CD4-positive, alpha-beta T cell treated with Interleukin-17A for 1 hour (primary cell): ENCODE measurements at regions not wholly inside any gene's neighbourhood (a gene's known extent, or its start where the extent isn't known, plus 50 kb on each side); places are given as distances from the start of the nearest gene placed in this dataset.

Experiments used
- DNase-seq: peaks from one replicate; pipeline ENCODE4 v3.0.0-alpha.2; 2020

- no peak for DNase-seq
Measured at GRCh38 chr14:66129224-66129623, 356.9 kb upstream of the CCDC196 start.

GRCh38 chr14:66131111-66131510 is 355.1 kb upstream of the CCDC196 start:
- DNase-seq, result no peak

GRCh38 chr14:66133666-66134065 is 352.5 kb upstream of the CCDC196 start:
- DNase-seq, result no peak

- DNase-seq, result no peak
Measured at GRCh38 chr14:66135831-66136230, 350.3 kb upstream of the CCDC196 start.

- no peak for DNase-seq
Measured at GRCh38 chr14:66137081-66137480, 349.1 kb upstream of the CCDC196 start.

GRCh38 chr14:66139432-66139831 is 346.7 kb upstream of the CCDC196 start:
- no peak for DNase-seq

- no peak for DNase-seq
Measured at GRCh38 chr14:66140213-66140918, 345.8 kb upstream of the CCDC196 start.

GRCh38 chr14:66140963-66141362 is 345.2 kb upstream of the CCDC196 start:
- no peak for DNase-seq

GRCh38 chr14:66141733-66142132 is 344.4 kb upstream of the CCDC196 start:
- DNase-seq, result no peak

- DNase-seq, result no peak
Measured at GRCh38 chr14:66143387-66144112, 342.6 kb upstream of the CCDC196 start.

GRCh38 chr14:66152302-66152701 is 333.9 kb upstream of the CCDC196 start:
- no peak for DNase-seq

- no peak for DNase-seq
Measured at GRCh38 chr14:66152747-66153146, 333.4 kb upstream of the CCDC196 start.

GRCh38 chr14:66163023-66163422 is 323.1 kb upstream of the CCDC196 start:
- no peak for DNase-seq

- no peak for DNase-seq
Measured at GRCh38 chr14:66165337-66165736, 320.8 kb upstream of the CCDC196 start.

- DNase-seq, result no peak
Measured at GRCh38 chr14:66174453-66174891, 311.7 kb upstream of the CCDC196 start.

- no peak for DNase-seq
Measured at GRCh38 chr14:66177935-66178334, 308.2 kb upstream of the CCDC196 start.

- no peak for DNase-seq
Measured at GRCh38 chr14:66196670-66197069, 289.5 kb upstream of the CCDC196 start.

- no peak for DNase-seq
Measured at GRCh38 chr14:66197276-66197675, 288.9 kb upstream of the CCDC196 start.

- no peak for DNase-seq
Measured at GRCh38 chr14:66206554-66206953, 279.6 kb upstream of the CCDC196 start.

- DNase-seq, result no peak
Measured at GRCh38 chr14:66216763-66217162, 269.4 kb upstream of the CCDC196 start.

- no peak for DNase-seq
Measured at GRCh38 chr14:66219886-66220285, 266.3 kb upstream of the CCDC196 start.

- DNase-seq, result no peak
Measured at GRCh38 chr14:66224492-66225178, 261.5 kb upstream of the CCDC196 start.

- no peak for DNase-seq
Measured at GRCh38 chr14:66225337-66225736, 260.8 kb upstream of the CCDC196 start.
